Central memory CD8-positive, alpha-beta T cell (primary cell): ENCODE measurements at regions not wholly inside any gene's neighbourhood (a gene's known extent, or its start where the extent isn't known, plus 50 kb on each side); places are given as distances from the start of the nearest gene placed in this dataset.

ENCODE experiments used
- ATAC-seq: fragments of 150-1000 bp; cut with Tn5 transposase; replicated peaks from 2 replicates; pipeline ENCODE4 v1.10.0; 2022; ENCODE audit warnings: mild to moderate bottlenecking, moderate FRiP score, moderate number of reproducible peaks; ENCODE audit not compliant: poor library complexity, severe bottlenecking; ENCODE audit errors: extremely low read depth
- DNase-seq, 2 donors: peaks; one replicate each; pipeline ENCODE4 v3.0.0; 2021; ENCODE audit warnings: low spot score in 2 of 2
- H3K27ac Mint-ChIP-seq: one replicate; pipeline ENCODE4 v1.8.0; 2022; ENCODE audit warnings: low read depth, mild to moderate bottlenecking, moderate library complexity, mixed read lengths
- H3K27me3 Mint-ChIP-seq: one replicate; pipeline ENCODE4 v1.8.0; 2022; ENCODE audit warnings: mixed read lengths
- H3K36me3 Mint-ChIP-seq: one replicate; pipeline ENCODE4 v1.8.0; 2022; ENCODE audit warnings: mild to moderate bottlenecking, moderate library complexity, mixed read lengths; ENCODE audit not compliant: insufficient read depth
- H3K4me1 Mint-ChIP-seq: one replicate; pipeline ENCODE4 v1.8.0; 2022; ENCODE audit warnings: mixed read lengths
- H3K4me3 Mint-ChIP-seq: one replicate; pipeline ENCODE4 v1.8.0; 2022; ENCODE audit warnings: mild to moderate bottlenecking, moderate library complexity, mixed read lengths
- H3K9me3 Mint-ChIP-seq: one replicate; pipeline ENCODE4 v1.8.0; 2022; ENCODE audit warnings: mixed read lengths

GRCh38 chr2:210814251-210815025 is 258.0 kb downstream of the CPS1 start:
- no peaks in the 10 kb centered on the region for H3K4me1 Mint-ChIP-seq

GRCh38 chr2:210816769-210817168 is 260.4 kb downstream of the CPS1 start:
- ATAC-seq: no peak
- H3K27me3 Mint-ChIP-seq: no peaks in the 10 kb centered on the region
- peaks cover 20% of the 10 kb centered on the region for H3K9me3 Mint-ChIP-seq
- H3K4me3 Mint-ChIP-seq: no peak overlapping the region
- no peaks in the 10 kb centered on the region for H3K4me1 Mint-ChIP-seq
- H3K27ac Mint-ChIP-seq: no peak overlapping the region
- no peaks in the 10 kb centered on the region for H3K36me3 Mint-ChIP-seq
- no peak for DNase-seq

More at GRCh38 chr2:210814251-210815025, 258.0 kb downstream of the CPS1 start:
- ATAC-seq (no peak), DNase-seq (no peak)
- Mint-ChIP-seq H3K27ac (no peak overlapping the region), H3K4me3 (no peak overlapping the region), H3K9me3 (peaks cover 28% of the 10 kb centered on the region), H3K36me3 (no peaks in the 10 kb centered on the region), H3K27me3 (no peaks in the 10 kb centered on the region)

- ATAC-seq (no peak), DNase-seq (no peak)
- H3K4me1 Mint-ChIP-seq: no peaks in the 10 kb centered on the region
- peak overlapping the region; percentile 8 for H3K27ac Mint-ChIP-seq
- no peak overlapping the region for H3K4me3 Mint-ChIP-seq
- no peaks in the 10 kb centered on the region for H3K27me3 Mint-ChIP-seq
- H3K36me3 Mint-ChIP-seq: no peaks in the 10 kb centered on the region
- H3K9me3 Mint-ChIP-seq: peaks cover 22% of the 10 kb centered on the region
These were observed 262.1 kb downstream of the CPS1 start for GRCh38 chr2:210818473-210818872.

- Mint-ChIP-seq H3K27ac (no peak overlapping the region), H3K36me3 (no peaks in the 10 kb centered on the region)
These were observed 277.0 kb downstream of the CPS1 start for GRCh38 chr2:210833403-210833802.

GRCh38 chr2:210839034-210839433 is 282.6 kb downstream of the CPS1 start:
- ATAC-seq: no peak
- no peaks in the 10 kb centered on the region for H3K27me3 Mint-ChIP-seq
- no peaks in the 10 kb centered on the region for H3K36me3 Mint-ChIP-seq
- no peak for DNase-seq
- peaks cover 18% of the 10 kb centered on the region for H3K9me3 Mint-ChIP-seq
- H3K4me3 Mint-ChIP-seq: no peak overlapping the region
- no peaks in the 10 kb centered on the region for H3K4me1 Mint-ChIP-seq
- H3K27ac Mint-ChIP-seq: no peak overlapping the region

More at GRCh38 chr2:210833403-210833802, 277.0 kb downstream of the CPS1 start:
- no peak for DNase-seq
- Mint-ChIP-seq H3K4me3 (no peak overlapping the region), H3K27me3 (no peaks in the 10 kb centered on the region), H3K4me1 (no peaks in the 10 kb centered on the region), H3K9me3 (peaks cover 13% of the 10 kb centered on the region)
- no peak for ATAC-seq

GRCh38 chr2:210839450-210839849 is 283.1 kb downstream of the CPS1 start:
- Mint-ChIP-seq H3K4me1 (no peaks in the 10 kb centered on the region), H3K36me3 (no peaks in the 10 kb centered on the region), H3K27me3 (no peaks in the 10 kb centered on the region), H3K4me3 (no peak overlapping the region), H3K9me3 (peaks cover 15% of the 10 kb centered on the region), H3K27ac (no peak overlapping the region)
- DNase-seq (no peak), ATAC-seq (no peak)

GRCh38 chr2:210842896-210843295 is 286.5 kb downstream of the CPS1 start:
- H3K9me3 Mint-ChIP-seq: peaks cover 10% of the 10 kb centered on the region
- no peak overlapping the region for H3K27ac Mint-ChIP-seq
- H3K4me3 Mint-ChIP-seq: no peak overlapping the region
- no peaks in the 10 kb centered on the region for H3K36me3 Mint-ChIP-seq
- H3K4me1 Mint-ChIP-seq: no peaks in the 10 kb centered on the region
- DNase-seq (no peak), ATAC-seq (no peak)
- H3K27me3 Mint-ChIP-seq: no peaks in the 10 kb centered on the region

- Mint-ChIP-seq H3K9me3 (peaks cover 15% of the 10 kb centered on the region), H3K36me3 (no peaks in the 10 kb centered on the region), H3K4me1 (no peaks in the 10 kb centered on the region), H3K27ac (no peak overlapping the region), H3K4me3 (no peak overlapping the region), H3K27me3 (no peaks in the 10 kb centered on the region)
- DNase-seq (no peak), ATAC-seq (no peak)
These were observed 287.6 kb downstream of the CPS1 start for GRCh38 chr2:210844016-210844415.

GRCh38 chr2:210859314-210859713 is 302.9 kb downstream of the CPS1 start:
- ATAC-seq: no peak
- Mint-ChIP-seq H3K27me3 (no peaks in the 10 kb centered on the region), H3K4me3 (no peak overlapping the region)

GRCh38 chr2:210860276-210860675 is 303.9 kb downstream of the CPS1 start:
- no peak overlapping the region for H3K4me3 Mint-ChIP-seq
- no peaks in the 10 kb centered on the region for H3K36me3 Mint-ChIP-seq
- H3K27me3 Mint-ChIP-seq: no peaks in the 10 kb centered on the region
- H3K4me1 Mint-ChIP-seq: no peaks in the 10 kb centered on the region
- no peak for ATAC-seq
- no peak for DNase-seq
- H3K9me3 Mint-ChIP-seq: peaks cover 5% of the 10 kb centered on the region
- no peak overlapping the region for H3K27ac Mint-ChIP-seq

More at GRCh38 chr2:210859314-210859713, 302.9 kb downstream of the CPS1 start:
- Mint-ChIP-seq H3K36me3 (no peaks in the 10 kb centered on the region), H3K27ac (no peak overlapping the region), H3K9me3 (peaks cover 5% of the 10 kb centered on the region), H3K4me1 (no peaks in the 10 kb centered on the region)
- DNase-seq: no peak

- peaks cover 5% of the 10 kb centered on the region for H3K9me3 Mint-ChIP-seq
These were observed 304.8 kb downstream of the CPS1 start for GRCh38 chr2:210861038-210861665.

GRCh38 chr2:210862283-210863065 is 306.1 kb downstream of the CPS1 start:
- peaks cover 11% of the 10 kb centered on the region for H3K9me3 Mint-ChIP-seq
- H3K4me1 Mint-ChIP-seq: no peaks in the 10 kb centered on the region
- DNase-seq (no peak), ATAC-seq (no peak)
- no peak overlapping the region for H3K27ac Mint-ChIP-seq
- no peaks in the 10 kb centered on the region for H3K27me3 Mint-ChIP-seq
- H3K36me3 Mint-ChIP-seq: no peaks in the 10 kb centered on the region
- H3K4me3 Mint-ChIP-seq: no peak overlapping the region

More at GRCh38 chr2:210861038-210861665, 304.8 kb downstream of the CPS1 start:
- H3K27ac Mint-ChIP-seq: no peak overlapping the region
- ATAC-seq: no peak
- no peaks in the 10 kb centered on the region for H3K27me3 Mint-ChIP-seq
- H3K36me3 Mint-ChIP-seq: no peaks in the 10 kb centered on the region
- no peak overlapping the region for H3K4me3 Mint-ChIP-seq
- no peaks in the 10 kb centered on the region for H3K4me1 Mint-ChIP-seq
- no peak for DNase-seq
